ENCODE measurements at regions not wholly inside any gene's neighbourhood (a gene's known extent, or its start where the extent isn't known, plus 50 kb on each side); places are given as distances from the start of the nearest gene placed in this dataset.
A peak's percentile ranks its signal among the peaks of the same experiment; 100 is the strongest.

DNA sequence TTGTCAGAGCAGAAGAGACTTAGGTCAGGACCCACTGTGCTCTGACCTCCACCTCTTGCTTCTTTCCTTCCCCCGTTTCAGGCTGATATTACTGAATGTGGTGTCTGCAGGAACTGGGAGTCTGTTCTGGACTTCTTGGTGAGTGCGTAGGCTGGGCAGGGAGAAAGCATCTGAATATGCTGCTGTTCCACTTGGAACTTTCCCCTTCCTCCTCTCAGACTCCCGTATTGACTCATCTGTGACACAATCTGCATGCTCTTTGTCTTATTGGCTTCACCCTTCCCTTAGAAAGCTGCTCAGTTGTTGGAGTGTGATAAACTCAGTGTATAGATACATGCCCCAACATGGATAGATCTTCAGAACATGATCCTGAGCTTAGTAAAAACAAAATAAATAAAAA is 137.6 kb upstream of the HABP2 start:
- no peak for ATAC-seq
- RAD21 ChIA-PET (ENCODE audit: low non-redundant PET in 1 of 2, low total read pairs in 2 of 2, uncharacterized antibody in 2 of 2, unreplicated experiment in 2 of 2) = no interaction called here
- Histone ChIP-seq H3K9me3 (ENCODE audit: control insufficient read depth in 1 of 2, insufficient read depth in 1 of 2, low read depth in 1 of 2, low read length in 2 of 2) (peaks cover 8 to 10% of the 10 kb centered on the region in 2 experiments; a peak in 2 of 4 replicates), H3K79me2 (ENCODE audit: insufficient read depth, low read length) (no peaks in the 10 kb centered on the region), H3K9me2 (ENCODE audit: insufficient read depth) (no peaks in the 10 kb centered on the region), H3K4me3 (replicated peaks in 1 of 2; ENCODE audit: low read depth in 1 of 2, low read length in 2 of 2) (no peak overlapping the region), H2AFZ (ENCODE audit: low read depth, low read length, poor library complexity, severe bottlenecking) (no peak overlapping the region), H3K4me1 (ENCODE audit: control insufficient read depth in 1 of 2, insufficient read depth in 2 of 2, low read length in 2 of 2) (no peaks in the 10 kb centered on the region), H3K36me3 (ENCODE audit: control insufficient read depth in 1 of 2, insufficient read depth in 2 of 2, low read length in 2 of 2) (no peaks in the 10 kb centered on the region), H3K27me3 (ENCODE audit: insufficient read depth, low read length) (peaks cover 21% of the 10 kb centered on the region; the same call in 1 of the 2 replicates), H3K27ac (ENCODE audit: low read depth, low read length) (no peak overlapping the region), H4K20me1 (ENCODE audit: insufficient read depth) (no peaks in the 10 kb centered on the region), H3K9ac (ENCODE audit: low read length) (no peak overlapping the region), H3K4me2 (ENCODE audit: low read length) (no peak overlapping the region)
- no TSS peak for BruUV-seq (replicated peaks)
- intact Hi-C loops (cut with micrococcal nuclease) = no loop called here
- POLR2A ChIA-PET = no interaction called here
- CTCF ChIA-PET = no interaction called here
- no peak for TF ChIP-seq RAD21 (IDR thresholded peaks at IDR 0.05; ENCODE audit: low read depth)
- TF ChIP-seq EZH2 (IDR thresholded peaks at IDR 0.05) = no peak
- no peak for TF ChIP-seq SP1 (IDR thresholded peaks at IDR 0.05; ENCODE audit: low read depth)
- no peak for TF ChIP-seq SRF (IDR thresholded peaks at IDR 0.05; ENCODE audit: low read depth)
- TF ChIP-seq EZH2phosphoT487 (IDR thresholded peaks at IDR 0.05; ENCODE audit: borderline replicate concordance) = no peak
- TF ChIP-seq ZFX (IDR thresholded peaks at IDR 0.05) = no peak
- no peak for TF ChIP-seq MAX (IDR thresholded peaks at IDR 0.05)
- no peak for TF ChIP-seq CBX3 (IDR thresholded peaks at IDR 0.05; ENCODE audit: low read depth)
- TF ChIP-seq POLR2AphosphoS5 (IDR thresholded peaks at IDR 0.05; ENCODE audit: low read depth, low read length) = no peak
- no peak for TF ChIP-seq FOSL1 (IDR thresholded peaks at IDR 0.05; ENCODE audit: low read depth)
- TF ChIP-seq SIN3A (IDR thresholded peaks at IDR 0.05; ENCODE audit: low read depth) = no peak
- TF ChIP-seq ATF3 (IDR thresholded peaks at IDR 0.05) = no peak
- no peak for DNase-seq (ENCODE audit: low read depth, low spot score)

GRCh38 chr10:113420057-113420732 is 132.7 kb upstream of the HABP2 start:
- Histone ChIP-seq H3K27me3 (ENCODE audit: insufficient read depth, low read length) (peaks cover 17% of the 10 kb centered on the region; the same call in 1 of the 2 replicates), H3K4me2 (ENCODE audit: low read length) (no peak overlapping the region), H3K79me2 (ENCODE audit: insufficient read depth, low read length) (no peaks in the 10 kb centered on the region), H3K9me3 (ENCODE audit: control insufficient read depth in 1 of 2, insufficient read depth in 1 of 2, low read depth in 1 of 2, low read length in 2 of 2) (peaks cover 8 to 13% of the 10 kb centered on the region in 2 experiments; a peak in 2 of 4 replicates), H4K20me1 (ENCODE audit: insufficient read depth) (no peaks in the 10 kb centered on the region), H3K9ac (ENCODE audit: low read length) (no peak overlapping the region), H3K27ac (ENCODE audit: low read depth, low read length) (no peak overlapping the region), H3K36me3 (ENCODE audit: control insufficient read depth in 1 of 2, insufficient read depth in 2 of 2, low read length in 2 of 2) (no peaks in the 10 kb centered on the region), H2AFZ (ENCODE audit: low read depth, low read length, poor library complexity, severe bottlenecking) (no peak overlapping the region), H3K9me2 (ENCODE audit: insufficient read depth) (no peaks in the 10 kb centered on the region), H3K4me1 (ENCODE audit: control insufficient read depth in 1 of 2, insufficient read depth in 2 of 2, low read length in 2 of 2) (no peaks in the 10 kb centered on the region; a peak in 1 of 4 replicates), H3K4me3 (replicated peaks in 1 of 2; ENCODE audit: low read depth in 1 of 2, low read length in 2 of 2) (no peak overlapping the region)
- intact Hi-C loops (cut with micrococcal nuclease) = no loop called here
- BruUV-seq (replicated peaks) = no TSS peak
- CTCF ChIA-PET = no interaction called here
- no peak for TF ChIP-seq EZH2 (IDR thresholded peaks at IDR 0.05)
- TF ChIP-seq CBX3 (IDR thresholded peaks at IDR 0.05; ENCODE audit: low read depth) = peak; percentile 41; the same call in 1 of the 2 replicates
- DNase-seq (ENCODE audit: low read depth, low spot score) (no peak), ATAC-seq (no peak)
- POLR2A ChIA-PET = no interaction called here
- RAD21 ChIA-PET (ENCODE audit: low non-redundant PET in 1 of 2, low total read pairs in 2 of 2, uncharacterized antibody in 2 of 2, unreplicated experiment in 2 of 2) = no interaction called here
